Keratinocyte (primary cell): ENCODE measurements at regions not wholly inside any gene's neighbourhood (a gene's known extent, or its start where the extent isn't known, plus 50 kb on each side); places are given as distances from the start of the nearest gene placed in this dataset.

Experiments used
- EZH2 ChIP-seq: IDR thresholded peaks from one replicate; pipeline ENCODE4 v1.6.1; 2012; ENCODE audit warnings: inconsistent platforms, mild to moderate bottlenecking, low read length, moderate library complexity
- TF ChIP-seq, protein P1 (sequence below), 3 experiments: IDR thresholded peaks in 1 of 3; conservative IDR thresholded peaks in 1 of 3; optimal IDR thresholded peaks in 1 of 3; 2 replicates in 2 of 3; 3 replicates in 1 of 3; pipeline versions ENCODE3 to v1.5.1; 2011; ENCODE audit warnings: low read length in 3 of 3, mild to moderate bottlenecking in 3 of 3, moderate library complexity in 2 of 3, control low read depth in 1 of 3, inconsistent platforms in 1 of 3; ENCODE audit not compliant: insufficient read depth in 2 of 3; ENCODE audit errors: extremely low read depth in 1 of 3

DNA sequence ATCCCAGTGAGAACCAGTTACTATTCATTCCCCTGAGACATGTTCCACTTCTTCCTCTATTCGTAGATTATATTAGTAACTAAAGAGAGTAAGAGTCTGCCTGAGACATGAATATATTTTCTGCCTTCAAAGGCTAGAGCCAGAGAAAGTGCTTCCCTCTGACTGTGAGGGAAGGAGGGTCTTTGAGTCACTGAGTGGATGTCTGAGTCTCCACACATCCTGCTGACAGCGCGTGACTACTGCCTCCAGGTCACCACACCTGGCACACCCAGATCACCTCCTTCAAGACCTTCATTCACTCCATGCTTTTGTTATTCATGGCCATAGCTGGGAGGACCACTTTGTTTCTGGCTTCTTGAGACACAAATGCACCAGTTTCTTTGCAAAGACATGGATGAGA lies 135.6 kb downstream of the SOX2 start:
- TF ChIP-seq, protein P1, sequence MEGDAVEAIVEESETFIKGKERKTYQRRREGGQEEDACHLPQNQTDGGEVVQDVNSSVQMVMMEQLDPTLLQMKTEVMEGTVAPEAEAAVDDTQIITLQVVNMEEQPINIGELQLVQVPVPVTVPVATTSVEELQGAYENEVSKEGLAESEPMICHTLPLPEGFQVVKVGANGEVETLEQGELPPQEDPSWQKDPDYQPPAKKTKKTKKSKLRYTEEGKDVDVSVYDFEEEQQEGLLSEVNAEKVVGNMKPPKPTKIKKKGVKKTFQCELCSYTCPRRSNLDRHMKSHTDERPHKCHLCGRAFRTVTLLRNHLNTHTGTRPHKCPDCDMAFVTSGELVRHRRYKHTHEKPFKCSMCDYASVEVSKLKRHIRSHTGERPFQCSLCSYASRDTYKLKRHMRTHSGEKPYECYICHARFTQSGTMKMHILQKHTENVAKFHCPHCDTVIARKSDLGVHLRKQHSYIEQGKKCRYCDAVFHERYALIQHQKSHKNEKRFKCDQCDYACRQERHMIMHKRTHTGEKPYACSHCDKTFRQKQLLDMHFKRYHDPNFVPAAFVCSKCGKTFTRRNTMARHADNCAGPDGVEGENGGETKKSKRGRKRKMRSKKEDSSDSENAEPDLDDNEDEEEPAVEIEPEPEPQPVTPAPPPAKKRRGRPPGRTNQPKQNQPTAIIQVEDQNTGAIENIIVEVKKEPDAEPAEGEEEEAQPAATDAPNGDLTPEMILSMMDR (optimal IDR thresholded peaks at IDR 0.05 in 1 of 3, IDR thresholded peaks at IDR 0.05 in 1 of 3, conservative IDR thresholded peaks at IDR 0.05 in 1 of 3; ENCODE audit: extremely low read depth in 1 of 3, insufficient read depth in 2 of 3, low read length in 3 of 3): no peak
- no peak for TF ChIP-seq EZH2
